ENCODE measurements at regions not wholly inside any gene's neighbourhood (a gene's known extent, or its start where the extent isn't known, plus 50 kb on each side); places are given as distances from the start of the nearest gene placed in this dataset.

DNA sequence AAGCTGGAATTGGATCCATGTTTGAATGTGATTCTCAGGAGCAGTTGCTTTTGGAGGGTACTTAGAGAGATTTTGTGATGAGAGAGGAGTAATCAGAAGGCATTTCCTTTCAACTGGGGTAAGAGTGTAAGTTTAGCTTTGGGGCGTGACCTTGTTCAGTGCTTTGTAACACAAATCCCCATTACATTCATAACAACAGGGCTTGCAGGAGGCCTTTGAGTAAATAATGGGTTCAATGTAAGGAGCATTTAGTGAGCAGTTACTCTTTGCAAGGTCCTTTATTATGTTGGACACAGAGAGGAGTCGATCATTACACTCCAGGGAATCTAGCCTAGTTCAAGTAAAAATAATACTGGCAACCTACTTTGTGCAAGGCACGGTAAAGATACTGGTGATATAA, 74.0 kb upstream of the AFF2 start:
- TF ChIP-seq CTCF (IDR thresholded peaks at IDR 0.05) (no peak), POLR2A (IDR thresholded peaks at IDR 0.05) (no peak)
